Panc1 (cell line): ENCODE measurements at regions not wholly inside any gene's neighbourhood (a gene's known extent, or its start where the extent isn't known, plus 50 kb on each side); places are given as distances from the start of the nearest gene placed in this dataset.

ENCODE experiments used
- ATAC-seq: fragments of 200-7000 bp; cut with Tn5 transposase; 2 replicates; pipeline ENCODE4 v1.9.1; 2020; ENCODE audit warnings: mild to moderate bottlenecking, moderate library complexity
- BruUV-seq: library from RNA; stranded (reverse); fragments of 400-500 nt; replicated peaks from 2 replicates; lab custom pipeline; 2021; lab: Mats Ljungman, UMichigan
- CTCF ChIA-PET: fragments of 300-600 bp; sonication (Branson Sonifier 250); formaldehyde crosslinking; loops from one replicate; lab custom pipeline; 2022; ENCODE audit warnings: antibody characterized with exemption; lab: Charles Lee
- POLR2A ChIA-PET: fragments of 300-600 bp; sonication (Branson Sonifier 250); formaldehyde crosslinking; loops from one replicate; lab custom pipeline; 2022; ENCODE audit warnings: antibody characterized with exemption; lab: Charles Lee
- DNase-seq: peaks from one replicate; pipeline ENCODE4 v3.0.0-alpha.2; 2010; ENCODE audit warnings: low read depth, low spot score
- H3K27ac ChIP-seq: 2 replicates; pipeline ENCODE4 v1.5.1; 2011; ENCODE audit warnings: mild to moderate bottlenecking, low read length, inconsistent platforms
- H3K27me3 ChIP-seq: fragments of 200-500 bp; sonication (Bioruptor generic); 2 replicates; pipeline ENCODE4 v1.6.0; 2014; ENCODE audit warnings: low read length, inconsistent platforms; ENCODE audit not compliant: control insufficient read depth, insufficient read depth
- H3K36me3 ChIP-seq: fragments of 200-500 bp; sonication (Bioruptor generic); 2 replicates; pipeline ENCODE4 v1.5.1; 2014; ENCODE audit warnings: inconsistent platforms, mild to moderate bottlenecking, low read length, moderate library complexity; ENCODE audit not compliant: control insufficient read depth, insufficient read depth
- H3K4me1 ChIP-seq: 2 replicates; pipeline ENCODE4 v1.5.1; 2011; ENCODE audit warnings: inconsistent platforms, mild to moderate bottlenecking, low read length, moderate library complexity; ENCODE audit not compliant: control insufficient read depth, insufficient read depth
- H3K4me3 ChIP-seq, 2 experiments: 2 replicates each; pipeline ENCODE4 v1.5.1; 2011 to 2012; ENCODE audit warnings: low read depth in 2 of 2, low read length in 2 of 2, mild to moderate bottlenecking in 2 of 2, inconsistent platforms in 1 of 2, moderate library complexity in 1 of 2
- H3K9me3 ChIP-seq: fragments of 200-500 bp; sonication (Bioruptor generic); 2 replicates; pipeline ENCODE4 v1.5.1; 2014; ENCODE audit warnings: low read depth, mild to moderate bottlenecking, inconsistent platforms, low read length, moderate library complexity; ENCODE audit not compliant: control insufficient read depth, insufficient read depth
- CTCF ChIP-seq: fragments of 450-650 bp; IDR thresholded peaks from 2 replicates; pipeline ENCODE4 v1.5.1; 2017; ENCODE audit warnings: mild to moderate bottlenecking
- POLR2AphosphoS5 ChIP-seq: IDR thresholded peaks from 2 replicates; pipeline ENCODE4 v1.6.1; 2012; ENCODE audit warnings: mild to moderate bottlenecking, low read depth, low read length, moderate library complexity
- REST ChIP-seq, 2 experiments: IDR thresholded peaks; 2 replicates each; pipeline ENCODE4 v1.6.1; 2011 to 2012; ENCODE audit warnings: low read depth in 2 of 2, control low read depth in 1 of 2, low read length in 1 of 2, mild to moderate bottlenecking in 1 of 2, moderate library complexity in 1 of 2; ENCODE audit not compliant: insufficient read depth in 1 of 2
- SIN3A ChIP-seq: IDR thresholded peaks from 2 replicates; pipeline ENCODE4 v1.6.1; 2012; ENCODE audit warnings: low read depth, mild to moderate bottlenecking, low read length, moderate library complexity, borderline replicate concordance; ENCODE audit not compliant: insufficient read depth
- TCF7L2 ChIP-seq: IDR thresholded peaks from 2 replicates; pipeline ENCODE4 v1.6.1; 2011; ENCODE audit warnings: mild to moderate bottlenecking, low read depth, low read length, inconsistent platforms
- in situ Hi-C: cut with HindIII; loops from 2 replicates; pipeline ENCODE4 v1.10.0; 2016; ENCODE audit warnings: low sequenced_read_pairs, low pct_unique_long_range_greater_than_20kb
- intact Hi-C: fragments of 100-400 bp; cut with micrococcal nuclease; formaldehyde crosslinking; loops from one replicate; pipeline ENCODE4 v1.10.0; 2022; ENCODE audit not compliant: unreplicated experiment

- TF ChIP-seq POLR2AphosphoS5 (no peak), SIN3A (no peak), CTCF (no peak)
- ChIA-PET POLR2A (no interaction called here), CTCF (no interaction called here)
- intact Hi-C loops, result no loop called here
- no peak overlapping the region for H3K27ac ChIP-seq
- H3K9me3 ChIP-seq, result no peaks in the 10 kb centered on the region
- ATAC-seq (no peak), DNase-seq (no peak)
- H3K4me3 ChIP-seq, result no peak overlapping the region
- H3K4me1 ChIP-seq, result no peaks in the 10 kb centered on the region
- in situ Hi-C loops, result no loop called here
- no peaks in the 10 kb centered on the region for H3K27me3 ChIP-seq
- H3K36me3 ChIP-seq, result no peaks in the 10 kb centered on the region
- no TSS peak for BruUV-seq
These were observed 115.0 kb upstream of the PTPRG start for GRCh38 chr3:61446341-61446740.

- in situ Hi-C loops (no loop called here), intact Hi-C loops (no loop called here)
- Histone ChIP-seq H3K9me3 (no peaks in the 10 kb centered on the region), H3K4me3 (no peak overlapping the region), H3K27ac (no peak overlapping the region), H3K27me3 (no peaks in the 10 kb centered on the region), H3K36me3 (no peaks in the 10 kb centered on the region), H3K4me1 (no peaks in the 10 kb centered on the region)
- BruUV-seq, result no TSS peak
- ChIA-PET CTCF (no interaction called here), POLR2A (no interaction called here)
- no peak for ATAC-seq
- TF ChIP-seq POLR2AphosphoS5, result no peak
- TF ChIP-seq CTCF, result no peak
- TF ChIP-seq TCF7L2, result no peak
- TF ChIP-seq REST (IDR thresholded peaks at IDR 0.05; ENCODE audit: insufficient read depth in 1 of 2, low read depth in 2 of 2, low read length in 1 of 2), result no peak
- no peak for TF ChIP-seq SIN3A
- DNase-seq, result no peak
These were observed 113.0 kb upstream of the PTPRG start for GRCh38 chr3:61448378-61448777.
